Esophagus muscularis mucosa (tissue), 4 donors: ENCODE measurements at regions not wholly inside any gene's neighbourhood (a gene's known extent, or its start where the extent isn't known, plus 50 kb on each side); places are given as distances from the start of the nearest gene placed in this dataset.

Experiments
- DNase-seq: peaks from one replicate; pipeline ENCODE4 v3.0.0-alpha.2; 2017; ENCODE audit errors: extremely low spot score
- H3K27ac ChIP-seq, 4 donors: fragments of 200-600 bp; sonication (generic); replicated peaks in 1 of 4; 1 replicate in 3 of 4; 2 replicates in 1 of 4; pipeline ENCODE4 v1.5.1; 2016 to 2019; ENCODE audit warnings: mild to moderate bottlenecking in 1 of 4
- H3K27me3 ChIP-seq, 4 donors: fragments of 200-600 bp; sonication (generic); one replicate each; pipeline versions ENCODE4 v1.5.1 to v1.6.0; 2016 to 2019
- H3K36me3 ChIP-seq, 4 donors: fragments of 200-600 bp; sonication (generic); one replicate each; pipeline ENCODE4 v1.5.1; 2016 to 2019
- H3K4me1 ChIP-seq, 4 donors: fragments of 200-600 bp; sonication (generic); one replicate each; pipeline ENCODE4 v1.5.1; 2016 to 2019
- H3K4me3 ChIP-seq, 4 donors: fragments of 200-600 bp; sonication (generic); 1 replicate in 2 of 4; 2 replicates in 2 of 4; pipeline ENCODE4 v1.5.1; 2016 to 2019; ENCODE audit warnings: mild to moderate bottlenecking in 4 of 4, moderate library complexity in 1 of 4
- H3K9me3 ChIP-seq, 4 donors: fragments of 200-600 bp; sonication (generic); 1 replicate in 3 of 4; 2 replicates in 1 of 4; pipeline ENCODE4 v1.5.1; 2016 to 2019
- CTCF ChIP-seq, 3 experiments: fragments of 200-600 bp in 2 of 3; fragments of 450-650 bp in 1 of 3; sonication (generic) in 2 of 3; IDR thresholded peaks; one replicate each; pipeline ENCODE4 v1.5.1; 2017 to 2019; ENCODE audit warnings: antibody characterized with exemption in 3 of 3, mild to moderate bottlenecking in 2 of 3, moderate library complexity in 1 of 3
- EP300 ChIP-seq: sonication (generic); formaldehyde crosslinking; IDR thresholded peaks from one replicate; pipeline ENCODE4 v1.6.1; 2017; ENCODE audit warnings: antibody characterized with exemption
- POLR2A ChIP-seq: fragments of 450-650 bp; IDR thresholded peaks from one replicate; pipeline ENCODE4 v1.6.1; 2017; ENCODE audit warnings: antibody characterized with exemption, moderate library complexity, mild to moderate bottlenecking, low read depth
- POLR2AphosphoS5 ChIP-seq, 2 donors: sonication (generic); formaldehyde crosslinking; IDR thresholded peaks; one replicate each; pipeline ENCODE4 v1.6.1; 2017; ENCODE audit warnings: antibody characterized with exemption in 2 of 2
- whole genome bisulfite sequencing: methylation state at CpG from one replicate; pipeline ENCODE4 v1.1.5; 2018; 5-methylcytosine and 5-hydroxymethylcytosine counted together
- intact Hi-C: fragments of 100-400 bp; cut with DNase I; formaldehyde crosslinking; loops from one replicate; pipeline ENCODE4 v1.15.1; 2023

GRCh38 chrX:116806288-116806802 lies 343.6 kb upstream of the CT83 start:
- Histone ChIP-seq H3K9me3 (no peaks in the 10 kb centered on the region), H3K27me3 (no peaks in the 10 kb centered on the region), H3K36me3 (no peaks in the 10 kb centered on the region), H3K4me3 (no peak overlapping the region), H3K4me1 (no peaks in the 10 kb centered on the region), H3K27ac (no peak overlapping the region)
- intact Hi-C loops = no loop called here
- no peak for DNase-seq
- WGBS = 50% methylated on average over 1 of the region's 1 CpG
- TF ChIP-seq EP300 = no peak
- TF ChIP-seq POLR2A = no peak
- TF ChIP-seq POLR2AphosphoS5 (IDR thresholded peaks at IDR 0.05) = no peak
- TF ChIP-seq CTCF (IDR thresholded peaks at IDR 0.05) = no peak

GRCh38 chrX:116801943-116802342 lies 339.2 kb upstream of the CT83 start:
- no peaks in the 10 kb centered on the region for H3K9me3 ChIP-seq
- intact Hi-C loops = no loop called here
- DNase-seq = no peak
- TF ChIP-seq POLR2AphosphoS5 (IDR thresholded peaks at IDR 0.05) = no peak
- H3K36me3 ChIP-seq = no peaks in the 10 kb centered on the region
- H3K4me3 ChIP-seq = no peak overlapping the region
- no peaks in the 10 kb centered on the region for H3K27me3 ChIP-seq
- no peaks in the 10 kb centered on the region for H3K4me1 ChIP-seq
- H3K27ac ChIP-seq = no peak overlapping the region

- Histone ChIP-seq H3K36me3 (no peaks in the 10 kb centered on the region), H3K4me1 (no peaks in the 10 kb centered on the region), H3K27me3 (no peaks in the 10 kb centered on the region), H3K27ac (no peak overlapping the region), H3K9me3 (no peaks in the 10 kb centered on the region), H3K4me3 (no peak overlapping the region)
- DNase-seq = no peak
- TF ChIP-seq POLR2A (no peak), POLR2AphosphoS5 (IDR thresholded peaks at IDR 0.05) (no peak), EP300 (no peak), CTCF (IDR thresholded peaks at IDR 0.05) (no peak)
- WGBS = 48% methylated on average over 4 of the region's 4 CpGs
- intact Hi-C loops = no loop called here
Observed at GRCh38 chrX:116781926-116782325, 319.1 kb upstream of the CT83 start.

GRCh38 chrX:116757491-116757890 lies 294.7 kb upstream of the CT83 start:
- no peak overlapping the region for H3K27ac ChIP-seq
- intact Hi-C loops = no loop called here
- no peaks in the 10 kb centered on the region for H3K27me3 ChIP-seq
- no peak overlapping the region for H3K4me3 ChIP-seq
- H3K36me3 ChIP-seq = no peaks in the 10 kb centered on the region
- peaks cover 0 to 6% (median 0%) of the 10 kb centered on the region in 4 donors for H3K9me3 ChIP-seq
- DNase-seq = no peak
- no peak for TF ChIP-seq EP300
- no peak for TF ChIP-seq CTCF (IDR thresholded peaks at IDR 0.05)
- no peak for TF ChIP-seq POLR2A
- no peak for TF ChIP-seq POLR2AphosphoS5 (IDR thresholded peaks at IDR 0.05)
- no peaks in the 10 kb centered on the region for H3K4me1 ChIP-seq

GRCh38 chrX:116756958-116757357 lies 294.2 kb upstream of the CT83 start:
- no peaks in the 10 kb centered on the region for H3K36me3 ChIP-seq
- WGBS = 67% methylated on average over 1 of the region's 1 CpG
- intact Hi-C loops = no loop called here
- DNase-seq = no peak
- no peak for TF ChIP-seq EP300
- TF ChIP-seq POLR2AphosphoS5 (IDR thresholded peaks at IDR 0.05) = no peak
- no peak for TF ChIP-seq CTCF (IDR thresholded peaks at IDR 0.05)
- TF ChIP-seq POLR2A = no peak
- no peak overlapping the region for H3K4me3 ChIP-seq
- H3K27me3 ChIP-seq = no peaks in the 10 kb centered on the region
- H3K27ac ChIP-seq = no peak overlapping the region
- H3K4me1 ChIP-seq = no peaks in the 10 kb centered on the region
- peaks cover 0 to 6% (median 0%) of the 10 kb centered on the region in 4 donors for H3K9me3 ChIP-seq
